ENCODE measurements at regions not wholly inside any gene's neighbourhood (a gene's known extent, or its start where the extent isn't known, plus 50 kb on each side); places are given as distances from the start of the nearest gene placed in this dataset.

DNA sequence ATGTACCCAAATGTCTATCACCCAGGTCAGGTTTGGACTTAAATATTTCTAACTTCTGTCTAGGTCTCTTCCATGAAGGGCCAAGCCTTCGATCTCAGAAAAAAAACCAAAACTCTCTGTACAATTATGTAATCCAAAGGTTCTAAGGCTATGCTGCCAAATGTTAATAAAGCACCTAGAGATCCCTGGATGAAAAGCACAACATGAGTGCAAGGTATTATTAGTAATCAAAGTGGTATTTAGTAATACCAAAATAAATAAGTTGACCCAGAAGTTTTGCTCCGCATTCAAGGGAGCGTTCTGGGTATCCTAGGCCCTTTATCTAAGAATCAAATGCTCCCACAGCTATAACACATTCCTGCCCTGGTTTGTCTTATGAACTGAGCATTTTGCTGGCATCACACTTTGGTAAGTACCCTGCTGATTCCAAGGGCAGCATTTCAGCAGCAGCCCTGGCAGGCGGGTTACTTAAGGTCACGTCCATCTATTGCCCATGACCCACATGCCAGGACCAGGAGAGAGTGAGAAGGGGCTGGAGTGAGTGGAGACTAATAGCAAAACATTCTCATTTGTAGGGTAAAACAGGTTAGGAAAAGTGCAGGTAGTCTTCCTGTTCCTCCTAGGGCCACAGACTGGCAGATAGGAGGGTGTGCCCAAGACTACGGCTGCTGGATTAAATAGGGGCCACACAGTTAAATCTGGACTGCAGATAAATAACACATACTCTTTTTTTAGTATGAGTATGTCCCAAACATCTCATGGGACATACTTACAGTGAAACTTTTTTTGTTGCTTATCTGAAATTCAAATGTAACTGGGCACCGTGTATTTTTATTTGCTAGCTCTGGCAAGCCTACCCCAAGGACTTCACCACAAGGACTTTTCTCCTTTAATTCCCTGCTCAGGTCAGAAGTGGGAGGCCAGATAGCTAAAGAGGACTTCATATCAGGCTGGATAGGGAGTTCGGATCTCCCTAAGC, 76.0 kb upstream of the SNRK start:
- TF ChIP-seq, protein P1, sequence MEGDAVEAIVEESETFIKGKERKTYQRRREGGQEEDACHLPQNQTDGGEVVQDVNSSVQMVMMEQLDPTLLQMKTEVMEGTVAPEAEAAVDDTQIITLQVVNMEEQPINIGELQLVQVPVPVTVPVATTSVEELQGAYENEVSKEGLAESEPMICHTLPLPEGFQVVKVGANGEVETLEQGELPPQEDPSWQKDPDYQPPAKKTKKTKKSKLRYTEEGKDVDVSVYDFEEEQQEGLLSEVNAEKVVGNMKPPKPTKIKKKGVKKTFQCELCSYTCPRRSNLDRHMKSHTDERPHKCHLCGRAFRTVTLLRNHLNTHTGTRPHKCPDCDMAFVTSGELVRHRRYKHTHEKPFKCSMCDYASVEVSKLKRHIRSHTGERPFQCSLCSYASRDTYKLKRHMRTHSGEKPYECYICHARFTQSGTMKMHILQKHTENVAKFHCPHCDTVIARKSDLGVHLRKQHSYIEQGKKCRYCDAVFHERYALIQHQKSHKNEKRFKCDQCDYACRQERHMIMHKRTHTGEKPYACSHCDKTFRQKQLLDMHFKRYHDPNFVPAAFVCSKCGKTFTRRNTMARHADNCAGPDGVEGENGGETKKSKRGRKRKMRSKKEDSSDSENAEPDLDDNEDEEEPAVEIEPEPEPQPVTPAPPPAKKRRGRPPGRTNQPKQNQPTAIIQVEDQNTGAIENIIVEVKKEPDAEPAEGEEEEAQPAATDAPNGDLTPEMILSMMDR (IDR thresholded peaks at IDR 0.05; ENCODE audit: poor library complexity): no peak
- TF ChIP-seq EZH2 (IDR thresholded peaks at IDR 0.05; ENCODE audit: borderline replicate concordance): no peak

All from hepatocyte (in vitro differentiated cells).